Tongue (tissue), 1 donor: ENCODE measurements at regions not wholly inside any gene's neighbourhood (a gene's known extent, or its start where the extent isn't known, plus 50 kb on each side); places are given as distances from the start of the nearest gene placed in this dataset.

Source experiments
- DNase-seq: peaks from one replicate; pipeline ENCODE4 v3.0.0-alpha.2; 2015

GRCh38 chr20:11624704-11625103 lies 293.0 kb upstream of the BTBD3 start:
- no peak for DNase-seq

DNA sequence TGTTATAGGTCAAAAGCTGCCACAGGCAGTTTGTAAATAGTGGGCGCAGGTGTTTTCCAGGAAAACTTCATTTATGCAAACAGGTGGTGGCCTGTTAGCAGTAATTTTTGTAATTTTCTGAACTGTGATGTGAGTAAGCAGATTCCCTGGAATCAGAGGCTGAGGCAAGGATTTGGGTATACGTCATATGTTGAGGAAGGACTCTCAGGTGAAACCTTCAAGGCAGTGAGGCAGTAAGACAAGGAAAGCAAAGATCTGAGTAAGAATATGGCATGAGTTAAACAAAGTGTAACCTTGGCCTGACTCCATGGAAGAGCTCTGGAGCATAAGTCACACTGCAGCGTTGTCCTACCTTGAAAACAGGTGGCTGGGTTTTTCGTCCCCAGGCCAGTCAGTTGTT lies 291.1 kb upstream of the BTBD3 start:
- DNase-seq = no peak

- DNase-seq = no peak
Observed at GRCh38 chr20:11642866-11643265, 274.8 kb upstream of the BTBD3 start.

GRCh38 chr20:11646359-11646758 lies 271.3 kb upstream of the BTBD3 start:
- DNase-seq = no peak

DNA sequence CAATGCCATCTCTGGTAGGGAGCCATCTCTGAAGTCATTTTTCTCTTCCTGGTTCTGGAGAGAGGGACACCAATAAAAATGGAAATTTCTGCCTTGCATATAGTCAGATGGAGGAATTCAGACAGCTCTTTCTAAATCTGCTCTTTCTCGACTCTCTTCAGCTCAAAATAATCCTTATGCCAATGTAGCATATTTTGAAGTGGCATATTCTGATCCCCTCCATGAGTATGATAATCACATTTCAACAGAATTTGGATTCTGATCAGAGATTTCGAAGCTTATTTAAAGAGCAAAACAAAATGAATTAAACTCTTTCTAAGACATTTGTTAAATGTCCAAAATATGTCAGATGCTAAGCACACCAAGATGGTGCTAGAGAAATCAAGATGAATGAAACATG lies 267.1 kb upstream of the BTBD3 start:
- no peak for DNase-seq

GRCh38 chr20:11651138-11651537 lies 266.6 kb upstream of the BTBD3 start:
- no peak for DNase-seq

DNA sequence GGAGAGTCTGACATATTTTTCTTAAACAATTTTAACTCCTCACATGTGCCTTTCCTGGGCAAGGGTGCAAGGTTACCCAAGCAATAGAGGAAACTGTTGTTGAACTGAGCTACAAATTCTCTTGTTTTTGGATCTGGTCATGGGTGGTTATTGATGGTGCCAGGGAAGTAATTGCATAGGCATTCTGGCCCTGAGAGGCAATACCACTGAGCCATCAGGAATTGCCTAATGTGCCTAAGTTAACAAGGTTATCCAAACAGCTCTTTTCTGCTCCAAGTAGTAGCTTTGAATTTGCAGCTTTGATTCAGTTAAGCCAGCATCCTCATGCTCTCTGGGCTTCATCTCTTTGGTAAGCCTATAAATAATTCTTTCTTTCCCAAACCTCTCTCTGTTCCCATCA lies 266.0 kb upstream of the BTBD3 start:
- no peak for DNase-seq

GRCh38 chr20:11652128-11652527 lies 265.6 kb upstream of the BTBD3 start:
- no peak for DNase-seq

GRCh38 chr20:11654766-11655165 lies 262.9 kb upstream of the BTBD3 start:
- DNase-seq = no peak

DNA sequence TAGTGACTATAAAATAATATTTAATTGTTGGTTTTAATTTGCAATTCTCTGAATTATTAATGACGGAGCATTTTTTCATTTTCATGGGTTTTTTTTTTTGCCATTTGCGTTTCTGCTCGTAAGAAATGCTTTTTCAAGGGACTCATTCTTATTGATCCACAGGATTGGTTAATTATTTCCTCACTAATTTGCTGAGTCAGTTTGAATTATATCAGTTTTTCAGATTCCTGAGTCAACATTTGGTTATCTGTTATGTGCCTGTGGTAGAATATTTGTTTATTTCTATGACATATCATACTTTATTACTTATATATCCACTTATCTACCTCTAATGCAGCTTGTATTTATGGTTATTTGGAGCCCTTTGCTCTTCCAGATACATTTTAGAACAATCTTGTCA lies 257.0 kb upstream of the BTBD3 start:
- no peak for DNase-seq

- no peak for DNase-seq
Observed at GRCh38 chr20:11671015-11671511, 246.6 kb upstream of the BTBD3 start.

GRCh38 chr20:11672959-11673358 lies 244.7 kb upstream of the BTBD3 start:
- no peak for DNase-seq

DNA sequence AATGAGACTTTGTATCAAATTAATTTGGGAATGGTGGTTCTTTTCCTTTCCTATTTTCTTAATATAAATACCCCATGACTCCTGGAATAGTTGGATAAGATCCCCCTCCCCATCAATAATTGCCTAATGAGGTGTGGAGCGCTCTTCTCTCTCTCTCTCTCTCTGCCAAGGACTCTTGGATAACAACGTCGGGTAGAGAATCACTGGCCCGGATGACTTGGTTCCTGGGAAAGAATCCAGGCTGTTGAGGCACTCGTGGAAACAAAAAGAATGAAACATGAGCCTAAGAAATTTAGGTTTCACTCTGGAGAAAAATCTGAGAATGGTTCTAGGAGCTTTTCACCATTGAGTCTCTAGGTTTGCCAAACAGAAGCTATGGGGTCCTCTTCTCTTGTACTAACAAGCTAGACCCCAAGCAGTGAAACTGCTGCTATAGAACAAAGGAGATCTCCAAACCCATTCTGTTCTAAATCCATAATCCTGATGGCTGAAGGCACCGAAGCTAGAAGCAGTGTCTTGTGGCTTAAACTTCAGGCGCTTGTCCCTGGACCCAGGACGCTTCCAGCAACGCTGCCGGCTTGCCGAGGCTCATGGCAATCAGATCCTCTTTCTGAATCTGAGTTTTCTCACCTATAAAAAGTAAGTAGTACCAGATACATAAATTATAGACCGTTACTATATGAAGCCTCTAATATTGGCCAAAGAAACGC lies 241.6 kb upstream of the BTBD3 start:
- DNase-seq = no peak

- DNase-seq = peak; percentile 45
Observed at GRCh38 chr20:11676630-11677287, 240.9 kb upstream of the BTBD3 start.

DNA sequence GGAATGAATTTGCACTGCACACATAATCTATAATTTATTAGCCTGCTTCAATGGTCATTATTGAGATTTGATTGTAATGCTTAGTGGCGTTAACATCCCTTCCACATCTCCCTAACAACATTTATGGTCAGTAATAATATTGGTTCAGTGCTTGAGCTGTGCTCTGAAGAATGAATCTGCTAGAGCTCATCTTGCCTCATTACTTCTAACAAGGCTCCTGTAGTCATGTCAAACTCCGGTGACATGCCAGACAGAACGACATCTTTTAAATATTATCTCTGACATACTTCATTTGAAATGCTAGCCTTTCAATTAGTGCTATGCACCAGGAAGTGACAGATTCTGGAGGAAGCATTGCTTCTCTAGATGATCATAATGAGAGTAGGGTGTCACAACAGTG lies 240.3 kb upstream of the BTBD3 start:
- no peak for DNase-seq

- DNase-seq = no peak
Observed at GRCh38 chr20:11677836-11678235, 239.9 kb upstream of the BTBD3 start.

GRCh38 chr20:11682285-11682684 lies 235.4 kb upstream of the BTBD3 start:
- no peak for DNase-seq

DNA sequence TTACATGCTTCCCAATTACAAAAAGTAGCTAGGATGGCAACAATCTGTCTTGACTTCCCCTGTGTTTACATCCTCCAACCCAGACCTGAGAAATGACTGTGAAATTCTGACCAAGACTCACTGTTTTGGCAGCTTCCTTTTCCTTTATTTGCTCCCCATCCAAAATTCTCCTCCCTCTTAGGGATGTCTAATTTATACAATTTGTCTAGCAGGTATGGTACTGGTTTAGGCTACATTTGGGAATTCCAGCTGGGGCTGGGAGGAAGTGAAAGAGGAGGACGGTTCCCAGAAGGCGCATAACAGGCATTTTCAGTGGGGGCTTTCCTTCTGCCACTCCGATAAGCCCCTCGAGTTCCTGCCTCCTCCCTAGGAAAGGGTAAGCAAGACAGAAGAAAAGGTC lies 231.5 kb upstream of the BTBD3 start:
- no peak for DNase-seq

GRCh38 chr20:11686820-11687543 lies 230.7 kb upstream of the BTBD3 start:
- DNase-seq = peak; percentile 67

DNA sequence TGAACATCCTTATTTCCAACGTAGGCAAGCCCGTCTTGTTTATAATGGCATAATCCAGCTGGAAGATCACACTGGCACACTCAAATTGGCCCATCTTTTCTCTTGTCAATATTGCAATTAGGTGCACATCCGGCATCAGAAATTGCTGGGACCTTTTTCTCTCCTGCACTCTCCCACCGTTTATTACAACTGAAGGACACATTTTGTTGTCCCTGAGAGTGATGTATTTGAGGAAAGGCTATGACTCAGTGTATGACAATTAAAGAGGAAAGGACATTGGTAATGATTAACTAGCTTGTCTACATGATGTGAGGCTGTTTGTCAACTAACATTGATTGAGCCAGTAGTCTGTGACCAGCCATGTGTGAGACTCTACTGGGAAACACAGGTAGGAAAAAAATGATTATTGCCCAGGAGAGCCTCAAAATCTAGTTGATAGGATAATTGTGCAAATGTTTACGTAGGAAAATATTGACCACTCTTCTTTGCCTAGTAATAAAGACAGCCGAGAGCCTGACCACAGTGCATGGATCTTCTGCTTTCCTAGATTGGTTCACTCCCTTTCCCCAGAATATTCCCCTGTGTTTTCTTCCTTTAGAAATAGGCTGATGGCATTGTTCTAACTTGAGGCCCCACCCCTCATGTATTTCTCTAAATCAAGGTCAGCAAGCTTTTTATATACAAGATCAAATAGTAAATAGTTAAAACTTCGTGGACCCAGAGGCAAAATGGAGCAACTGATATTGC lies 230.0 kb upstream of the BTBD3 start:
- no peak for DNase-seq

DNA sequence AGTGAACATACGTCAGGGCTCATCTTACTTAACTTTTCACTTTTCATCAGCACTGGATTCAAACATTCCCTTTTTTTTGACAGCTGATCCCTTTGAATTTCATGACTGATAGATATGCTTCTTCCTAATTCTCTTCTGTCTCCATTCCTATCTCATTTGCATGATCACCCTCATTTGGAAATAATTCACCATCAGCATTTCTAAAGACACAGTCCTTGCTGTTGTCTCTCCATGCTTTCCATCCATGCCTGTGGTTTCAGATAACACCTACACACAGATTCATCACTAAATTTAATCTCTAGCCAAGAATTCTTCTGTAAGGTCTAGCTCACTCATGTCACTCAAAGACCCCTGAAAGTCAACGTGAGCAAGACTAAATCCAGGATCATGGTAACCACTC lies 228.4 kb upstream of the BTBD3 start:
- no peak for DNase-seq

DNA sequence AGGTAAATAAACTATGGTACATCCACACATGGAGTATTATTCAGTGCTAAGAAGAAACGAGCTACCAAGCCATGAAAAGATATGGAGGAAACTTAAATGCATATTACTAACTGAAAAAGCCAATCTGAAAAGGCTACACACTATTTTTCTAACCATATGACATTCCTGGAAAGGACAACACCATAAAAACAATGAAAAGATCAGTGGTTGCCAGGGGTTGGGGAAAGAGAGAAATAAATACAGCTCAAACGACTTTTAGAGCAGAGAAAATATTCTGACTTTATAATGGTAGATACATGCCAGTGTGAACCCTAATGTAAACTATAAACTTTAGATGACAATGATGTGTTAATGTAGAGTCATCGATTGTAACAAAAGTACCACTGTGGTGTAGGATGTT lies 225.9 kb upstream of the BTBD3 start:
- DNase-seq = no peak

- no peak for DNase-seq
Observed at GRCh38 chr20:11692567-11692966, 225.1 kb upstream of the BTBD3 start.
